Stimulated activated effector memory CD8-positive, alpha-beta T cell treated with anti-CD3 and anti-CD28 coated beads, Interleukin-12 subunit alpha, Interleukin-12 subunit beta, amount 100 ng/mL, for 72 hours (primary cell): ENCODE measurements at regions not wholly inside any gene's neighbourhood (a gene's known extent, or its start where the extent isn't known, plus 50 kb on each side); places are given as distances from the start of the nearest gene placed in this dataset.

ENCODE experiments used
- ATAC-seq: fragments of 150-1000 bp; cut with Tn5 transposase; 2 replicates; pipeline ENCODE4 v1.10.0; 2021
- DNase-seq, 2 donors: peaks; one replicate each; pipeline ENCODE4 v3.0.0; 2021 to 2022; ENCODE audit warnings: low spot score in 2 of 2
- H3K27ac Mint-ChIP-seq: one replicate; pipeline ENCODE4 v1.8.0; 2022; ENCODE audit warnings: mild to moderate bottlenecking, mixed read lengths
- H3K36me3 Mint-ChIP-seq: one replicate; pipeline ENCODE4 v1.8.0; 2022; ENCODE audit warnings: mild to moderate bottlenecking, mixed read lengths
- H3K4me1 Mint-ChIP-seq: one replicate; pipeline ENCODE4 v1.8.0; 2022; ENCODE audit warnings: mixed read lengths
- H3K4me3 Mint-ChIP-seq: one replicate; pipeline ENCODE4 v1.8.0; 2022; ENCODE audit warnings: mild to moderate bottlenecking, mixed read lengths
- H3K9me3 Mint-ChIP-seq: one replicate; pipeline ENCODE4 v1.8.0; 2022; ENCODE audit warnings: mixed read lengths

DNA sequence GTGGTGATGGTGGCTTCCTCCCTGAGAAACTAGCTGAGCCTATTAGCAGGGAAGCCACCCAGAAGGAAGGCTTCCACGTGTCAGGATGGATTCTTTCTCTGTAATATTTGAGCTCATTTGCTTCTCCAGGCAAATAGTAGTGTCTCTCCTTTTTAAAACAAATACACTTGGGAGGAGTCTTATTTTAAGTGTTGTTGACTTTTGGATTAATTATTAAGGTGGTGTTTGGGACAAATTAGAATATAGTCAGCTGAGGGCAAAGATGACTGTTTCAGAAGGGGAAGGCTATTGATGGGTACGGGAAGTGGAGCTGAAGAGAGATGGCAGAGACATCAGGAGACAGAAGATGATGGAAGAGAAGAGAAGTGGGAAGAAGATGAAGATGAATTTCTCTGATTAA is 119.8 kb upstream of the PHACTR1 start:
- H3K36me3 Mint-ChIP-seq: no peaks in the 10 kb centered on the region
- no peak overlapping the region for H3K4me3 Mint-ChIP-seq
- H3K9me3 Mint-ChIP-seq: no peaks in the 10 kb centered on the region
- DNase-seq (no peak), ATAC-seq (no peak)
- no peak overlapping the region for H3K27ac Mint-ChIP-seq
- H3K4me1 Mint-ChIP-seq: no peaks in the 10 kb centered on the region

DNA sequence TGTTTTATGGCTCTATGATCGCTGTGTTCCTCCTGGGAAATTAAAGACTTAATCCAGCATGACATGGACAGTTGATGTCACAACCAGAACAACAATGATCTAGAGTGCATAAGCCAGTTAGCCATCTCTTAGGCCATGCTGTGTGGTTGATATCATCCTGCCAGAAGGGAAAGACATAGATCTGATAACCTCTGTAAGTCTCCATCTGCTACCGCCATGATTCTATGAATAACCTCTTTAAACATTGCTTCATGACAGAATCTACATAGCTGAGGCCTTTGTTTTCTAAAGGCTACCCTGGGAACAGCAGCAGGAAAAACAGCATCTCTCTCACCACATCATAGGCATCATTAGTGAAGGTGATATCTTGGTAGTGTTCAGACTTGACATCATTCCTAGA is 117.6 kb upstream of the PHACTR1 start:
- H3K9me3 Mint-ChIP-seq: no peaks in the 10 kb centered on the region
- H3K4me3 Mint-ChIP-seq: no peak overlapping the region
- no peaks in the 10 kb centered on the region for H3K4me1 Mint-ChIP-seq
- no peak for DNase-seq
- H3K36me3 Mint-ChIP-seq: no peaks in the 10 kb centered on the region
- no peak overlapping the region for H3K27ac Mint-ChIP-seq
- ATAC-seq: no peak

DNA sequence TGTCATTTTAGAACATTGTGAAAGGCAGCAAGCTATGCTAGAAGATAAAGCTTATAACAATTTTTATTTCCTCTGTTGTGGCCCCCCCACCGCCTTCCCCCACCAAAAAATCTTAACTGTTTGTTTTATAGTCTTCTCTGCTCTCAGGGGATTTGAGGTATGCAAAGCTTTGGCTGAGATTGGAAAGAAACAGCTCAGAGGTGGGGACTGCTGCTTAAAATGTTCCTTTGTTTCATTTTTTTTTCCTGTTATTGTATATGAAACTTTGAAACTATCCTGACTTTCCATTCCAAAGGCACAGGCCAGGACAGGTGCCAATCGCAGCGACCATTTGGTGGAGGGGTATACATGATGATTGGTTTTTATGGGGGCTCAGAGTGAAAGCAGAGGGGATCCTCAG is 114.7 kb upstream of the PHACTR1 start:
- Mint-ChIP-seq H3K9me3 (no peaks in the 10 kb centered on the region), H3K27ac (no peak overlapping the region), H3K4me3 (no peak overlapping the region), H3K36me3 (no peaks in the 10 kb centered on the region), H3K4me1 (no peaks in the 10 kb centered on the region)
- ATAC-seq: no peak
- DNase-seq: no peak

DNA sequence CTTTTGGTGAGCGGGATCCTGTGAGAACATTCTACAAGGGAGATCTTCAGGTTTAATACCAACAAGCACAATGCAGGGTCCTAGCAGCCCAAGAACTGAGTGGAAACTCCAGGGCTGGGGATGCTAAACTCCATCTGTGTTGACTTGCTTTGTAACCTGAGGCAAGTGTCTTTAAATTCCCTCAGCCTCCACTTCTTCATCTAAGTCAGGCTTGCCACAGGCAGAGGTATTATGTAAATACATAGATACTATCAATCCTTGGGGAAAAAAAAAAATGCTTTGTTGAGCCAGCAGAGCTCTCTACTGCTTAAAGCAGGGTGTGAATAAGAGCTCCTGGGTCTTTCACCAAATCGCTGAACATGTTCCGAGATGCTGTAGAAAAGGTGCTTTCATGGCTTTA is 114.2 kb upstream of the PHACTR1 start:
- no peak overlapping the region for H3K4me3 Mint-ChIP-seq
- H3K4me1 Mint-ChIP-seq: no peaks in the 10 kb centered on the region
- no peaks in the 10 kb centered on the region for H3K9me3 Mint-ChIP-seq
- ATAC-seq (no peak), DNase-seq (no peak)
- no peaks in the 10 kb centered on the region for H3K36me3 Mint-ChIP-seq
- H3K27ac Mint-ChIP-seq: no peak overlapping the region

DNA sequence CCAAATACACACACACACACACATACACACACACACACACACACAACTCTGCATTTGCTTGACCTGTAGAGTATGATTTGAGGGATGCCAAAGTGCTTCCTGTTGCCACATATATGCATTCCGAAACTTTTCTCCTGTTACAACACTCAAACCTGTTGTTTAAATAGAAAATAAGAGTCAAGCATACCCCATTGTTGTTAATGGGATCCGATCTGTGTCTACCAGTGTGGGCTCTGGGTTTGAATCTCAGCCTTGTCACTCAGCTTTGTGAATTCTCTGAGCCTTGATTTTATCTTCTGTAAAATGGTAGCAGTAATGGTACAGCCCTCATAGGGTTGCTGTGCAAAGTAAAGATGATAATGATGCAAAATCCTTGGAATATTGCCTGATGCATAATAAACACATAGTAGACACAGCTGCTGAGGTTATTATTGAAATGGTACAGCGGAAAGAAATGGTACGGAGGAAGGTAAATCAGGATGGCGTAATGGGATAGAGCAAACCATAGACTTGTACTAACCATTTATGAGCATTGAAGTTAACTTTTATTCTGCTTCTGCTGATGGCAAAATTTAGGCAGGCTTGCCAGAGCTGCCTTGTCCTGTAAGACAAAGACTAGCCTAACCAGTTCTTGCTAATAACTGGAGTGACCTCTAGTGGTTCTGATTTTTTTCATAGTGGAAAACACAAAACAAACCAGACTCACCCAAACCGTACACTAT is 113.5 kb upstream of the PHACTR1 start:
- ATAC-seq (no peak), DNase-seq (no peak)
- H3K36me3 Mint-ChIP-seq: no peaks in the 10 kb centered on the region

DNA sequence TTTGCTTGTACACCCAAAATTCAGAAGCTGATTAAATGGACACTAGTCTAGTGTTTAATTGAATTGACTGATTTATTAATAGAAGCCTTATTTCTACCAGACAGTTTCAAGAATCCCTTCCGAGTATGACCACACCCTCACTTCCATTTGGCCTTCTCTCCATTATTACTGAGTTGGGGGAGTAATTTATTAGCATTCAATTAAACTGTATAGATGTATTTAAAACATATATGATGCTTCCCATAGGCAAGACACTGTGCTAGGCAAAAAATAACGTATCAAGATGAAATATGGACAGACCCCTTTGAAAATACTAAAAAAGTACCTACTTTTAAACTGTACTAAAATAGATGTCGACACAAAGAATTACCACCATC is 112.9 kb upstream of the PHACTR1 start:
- DNase-seq: no peak
- no peak for ATAC-seq
- H3K4me3 Mint-ChIP-seq: no peak overlapping the region
- H3K9me3 Mint-ChIP-seq: no peaks in the 10 kb centered on the region
- H3K27ac Mint-ChIP-seq: no peak overlapping the region
- no peaks in the 10 kb centered on the region for H3K36me3 Mint-ChIP-seq
- H3K4me1 Mint-ChIP-seq: no peaks in the 10 kb centered on the region

More for the DNA sequence above, 113.5 kb upstream of the PHACTR1 start:
- Mint-ChIP-seq H3K27ac (no peak overlapping the region), H3K9me3 (no peaks in the 10 kb centered on the region), H3K4me3 (no peak overlapping the region), H3K4me1 (no peaks in the 10 kb centered on the region)

- no peaks in the 10 kb centered on the region for H3K4me1 Mint-ChIP-seq
- ATAC-seq: peak; percentile 72
- H3K4me3 Mint-ChIP-seq: no peak overlapping the region
- no peak overlapping the region for H3K27ac Mint-ChIP-seq
- no peaks in the 10 kb centered on the region for H3K9me3 Mint-ChIP-seq
- DNase-seq: peak; percentile 10 to 56
- H3K36me3 Mint-ChIP-seq: no peaks in the 10 kb centered on the region
Observed at GRCh38 chr6:12605888-12606345, 110.7 kb upstream of the PHACTR1 start.

- H3K9me3 Mint-ChIP-seq: no peaks in the 10 kb centered on the region
- H3K4me3 Mint-ChIP-seq: no peak overlapping the region
- H3K4me1 Mint-ChIP-seq: no peaks in the 10 kb centered on the region
- ATAC-seq (no peak), DNase-seq (no peak)
- no peak overlapping the region for H3K27ac Mint-ChIP-seq
- H3K36me3 Mint-ChIP-seq: no peaks in the 10 kb centered on the region
Observed at GRCh38 chr6:12606616-12607015, 110.0 kb upstream of the PHACTR1 start.

DNA sequence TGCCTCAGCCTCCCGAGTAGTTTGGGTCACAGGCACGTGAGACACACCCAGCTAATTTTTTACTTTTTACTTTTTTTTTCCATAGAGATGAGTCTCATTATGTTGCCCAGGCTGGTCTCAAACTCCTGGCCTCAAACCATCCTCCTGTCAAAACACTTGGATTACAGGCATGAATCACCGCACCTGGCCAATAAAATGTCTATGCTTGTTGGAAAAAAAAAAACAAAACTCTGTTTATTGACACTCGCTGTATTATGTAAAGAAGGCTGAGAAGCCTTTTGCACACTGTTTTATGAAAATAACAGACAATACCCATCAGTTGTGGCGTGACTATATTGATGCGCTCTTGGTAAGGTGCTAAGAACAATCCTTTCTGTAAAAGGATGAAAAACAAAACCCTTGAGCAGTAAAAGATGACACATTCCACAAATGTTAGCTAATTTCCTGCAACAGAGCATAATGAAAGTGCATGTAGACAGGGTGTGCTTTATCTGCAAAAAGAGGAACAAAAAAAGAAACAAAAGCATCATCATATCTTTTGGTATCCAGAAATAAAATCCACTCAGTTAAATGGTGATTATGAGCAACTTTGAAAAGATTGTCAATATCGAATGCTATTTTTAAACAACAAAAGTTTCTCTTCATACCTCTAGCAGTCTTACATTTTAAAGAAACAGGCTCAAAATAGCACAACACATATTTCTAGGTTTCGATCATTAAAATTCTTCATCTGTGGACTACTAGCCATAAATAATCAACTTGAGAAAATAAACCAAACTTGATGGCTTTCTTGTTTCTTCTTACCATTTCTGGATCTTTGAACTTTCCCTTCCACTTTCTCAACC is 108.3 kb upstream of the PHACTR1 start:
- ATAC-seq: peak; percentile 55
- Mint-ChIP-seq H3K9me3 (no peaks in the 10 kb centered on the region), H3K27ac (no peak overlapping the region), H3K36me3 (no peaks in the 10 kb centered on the region), H3K4me3 (no peak overlapping the region), H3K4me1 (no peaks in the 10 kb centered on the region)
- no peak for DNase-seq

DNA sequence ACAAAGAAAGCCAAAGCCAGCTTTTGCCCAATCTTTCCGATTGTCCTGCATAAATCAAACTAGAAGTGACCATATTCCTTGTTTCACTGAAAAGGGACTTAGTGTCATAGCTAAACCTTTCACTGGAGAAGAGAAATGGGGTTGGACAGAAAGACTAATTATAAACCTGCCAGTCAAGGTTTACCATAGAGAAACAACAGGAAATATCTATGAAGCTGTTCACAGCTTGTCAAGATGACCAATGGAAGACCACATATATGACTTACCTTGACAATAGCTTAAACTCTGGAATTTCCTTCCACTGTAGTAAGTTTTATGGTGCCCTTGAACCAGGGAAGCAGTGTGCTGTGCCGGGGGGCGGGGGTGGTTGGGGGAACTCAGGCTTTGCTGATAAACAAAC is 107.7 kb upstream of the PHACTR1 start:
- DNase-seq: no peak
- Mint-ChIP-seq H3K4me3 (no peak overlapping the region), H3K36me3 (no peaks in the 10 kb centered on the region), H3K27ac (no peak overlapping the region), H3K4me1 (no peaks in the 10 kb centered on the region), H3K9me3 (no peaks in the 10 kb centered on the region)
- no peak for ATAC-seq

GRCh38 chr6:12609751-12610150 is 106.8 kb upstream of the PHACTR1 start:
- Mint-ChIP-seq H3K4me3 (no peak overlapping the region), H3K36me3 (no peaks in the 10 kb centered on the region), H3K9me3 (no peaks in the 10 kb centered on the region), H3K27ac (no peak overlapping the region), H3K4me1 (no peaks in the 10 kb centered on the region)
- DNase-seq (no peak), ATAC-seq (no peak)

- Mint-ChIP-seq H3K4me1 (no peaks in the 10 kb centered on the region), H3K36me3 (no peaks in the 10 kb centered on the region), H3K4me3 (no peak overlapping the region), H3K27ac (no peak overlapping the region), H3K9me3 (no peaks in the 10 kb centered on the region)
- DNase-seq: no peak
- no peak for ATAC-seq
Observed at GRCh38 chr6:12610862-12611261, 105.7 kb upstream of the PHACTR1 start.

DNA sequence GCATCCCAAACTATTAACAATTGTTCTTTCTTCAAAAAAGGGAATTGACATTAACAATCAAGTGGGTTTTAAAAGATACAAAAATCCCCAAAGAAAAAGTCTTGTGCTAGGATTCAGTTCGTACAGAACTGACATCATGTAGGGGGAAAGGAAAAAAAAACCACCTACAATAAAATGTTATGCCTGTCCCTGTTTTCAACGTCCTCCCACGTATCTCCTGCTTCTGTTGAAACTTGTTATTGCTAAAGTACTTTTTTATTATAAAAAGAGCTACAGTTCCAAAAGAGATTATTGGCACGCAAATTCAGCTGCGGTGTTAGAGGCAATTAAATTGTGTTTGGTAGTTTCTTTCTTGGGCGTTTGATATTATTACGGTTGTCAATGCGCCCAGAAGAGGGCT is 102.8 kb upstream of the PHACTR1 start:
- Mint-ChIP-seq H3K4me3 (no peak overlapping the region), H3K27ac (no peak overlapping the region), H3K4me1 (no peaks in the 10 kb centered on the region), H3K36me3 (no peaks in the 10 kb centered on the region), H3K9me3 (no peaks in the 10 kb centered on the region)
- DNase-seq (no peak), ATAC-seq (no peak)

DNA sequence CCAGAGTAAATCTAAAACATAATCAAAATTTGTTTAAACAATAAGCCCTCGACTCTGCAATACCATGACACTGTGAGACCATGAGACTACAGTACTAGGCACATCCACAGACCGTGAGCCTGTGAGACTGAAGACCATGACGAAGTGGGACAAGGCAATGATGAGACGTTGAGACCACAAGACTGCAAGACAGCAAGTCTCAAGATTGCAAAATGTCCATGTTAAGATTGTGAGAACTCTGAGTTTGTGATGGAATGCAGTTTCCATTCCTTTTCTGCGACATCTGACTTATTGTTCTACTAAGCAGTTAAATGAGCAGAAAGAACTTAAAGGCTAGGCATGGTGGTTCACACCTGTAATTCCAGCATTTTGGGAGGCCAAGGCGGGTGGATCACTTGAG is 102.1 kb upstream of the PHACTR1 start:
- no peak for ATAC-seq
- Mint-ChIP-seq H3K36me3 (no peaks in the 10 kb centered on the region), H3K9me3 (no peaks in the 10 kb centered on the region), H3K4me1 (no peaks in the 10 kb centered on the region), H3K4me3 (no peak overlapping the region), H3K27ac (no peak overlapping the region)
- DNase-seq: no peak

DNA sequence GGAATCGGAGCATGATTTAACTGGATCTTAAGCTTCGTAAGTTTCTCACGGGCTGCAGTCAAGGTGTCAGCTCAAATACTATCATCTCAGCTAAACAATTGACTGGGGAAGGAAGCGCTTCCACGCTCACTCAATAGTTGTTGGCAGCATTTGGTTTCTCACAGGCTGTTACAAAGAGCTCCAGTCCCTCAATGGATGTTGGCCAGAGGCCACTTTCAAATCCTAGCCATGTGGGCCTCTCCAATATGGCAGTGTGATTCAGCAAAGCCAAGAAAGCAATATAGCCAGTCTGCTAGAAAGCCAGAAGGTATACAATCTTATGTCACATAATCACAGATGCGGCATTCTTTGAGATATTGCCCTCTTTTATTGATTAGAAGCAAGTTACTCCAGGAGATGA is 98.3 kb upstream of the PHACTR1 start:
- no peaks in the 10 kb centered on the region for H3K4me1 Mint-ChIP-seq
- H3K36me3 Mint-ChIP-seq: no peaks in the 10 kb centered on the region
- DNase-seq (no peak), ATAC-seq (no peak)
- H3K9me3 Mint-ChIP-seq: no peaks in the 10 kb centered on the region
- no peak overlapping the region for H3K27ac Mint-ChIP-seq
- no peak overlapping the region for H3K4me3 Mint-ChIP-seq

DNA sequence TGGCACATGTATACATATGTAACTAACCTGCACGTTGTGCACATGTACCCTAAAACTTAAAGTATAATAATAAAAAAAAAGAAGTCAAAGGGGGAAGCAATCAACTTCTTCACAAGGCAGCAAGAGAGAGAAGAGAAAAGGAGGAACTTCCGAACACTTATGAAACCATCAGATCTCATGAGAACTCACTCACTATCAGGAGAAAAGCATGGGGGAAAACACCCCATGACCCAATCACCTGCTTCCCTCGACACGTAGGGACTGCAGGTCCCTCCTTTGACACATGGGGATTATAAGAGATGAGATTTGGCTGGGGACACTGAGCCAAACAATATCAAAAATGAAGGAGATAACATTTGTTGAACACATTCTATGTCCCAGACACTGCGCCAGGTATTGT is 94.8 kb upstream of the PHACTR1 start:
- H3K27ac Mint-ChIP-seq: no peak overlapping the region
- no peak for ATAC-seq
- no peaks in the 10 kb centered on the region for H3K9me3 Mint-ChIP-seq

More for the DNA sequence above, 94.8 kb upstream of the PHACTR1 start:
- Mint-ChIP-seq H3K4me1 (no peaks in the 10 kb centered on the region), H3K4me3 (no peak overlapping the region), H3K36me3 (no peaks in the 10 kb centered on the region)
- DNase-seq: no peak
